Middle frontal gyrus (tissue), 1 donor: ENCODE measurements at regions not wholly inside any gene's neighbourhood (a gene's known extent, or its start where the extent isn't known, plus 50 kb on each side); places are given as distances from the start of the nearest gene placed in this dataset.
"Not testable (repeated sequence)": the region's sequence is repeated elsewhere in the genome, so short reads cannot be mapped to it uniquely, and the experiment has no call there.

Source experiments
- DNase-seq: peaks from one replicate; pipeline ENCODE4 v3.0.0-alpha.2; 2015; ENCODE audit warnings: low spot score; ENCODE audit errors: extremely low spot score

DNA sequence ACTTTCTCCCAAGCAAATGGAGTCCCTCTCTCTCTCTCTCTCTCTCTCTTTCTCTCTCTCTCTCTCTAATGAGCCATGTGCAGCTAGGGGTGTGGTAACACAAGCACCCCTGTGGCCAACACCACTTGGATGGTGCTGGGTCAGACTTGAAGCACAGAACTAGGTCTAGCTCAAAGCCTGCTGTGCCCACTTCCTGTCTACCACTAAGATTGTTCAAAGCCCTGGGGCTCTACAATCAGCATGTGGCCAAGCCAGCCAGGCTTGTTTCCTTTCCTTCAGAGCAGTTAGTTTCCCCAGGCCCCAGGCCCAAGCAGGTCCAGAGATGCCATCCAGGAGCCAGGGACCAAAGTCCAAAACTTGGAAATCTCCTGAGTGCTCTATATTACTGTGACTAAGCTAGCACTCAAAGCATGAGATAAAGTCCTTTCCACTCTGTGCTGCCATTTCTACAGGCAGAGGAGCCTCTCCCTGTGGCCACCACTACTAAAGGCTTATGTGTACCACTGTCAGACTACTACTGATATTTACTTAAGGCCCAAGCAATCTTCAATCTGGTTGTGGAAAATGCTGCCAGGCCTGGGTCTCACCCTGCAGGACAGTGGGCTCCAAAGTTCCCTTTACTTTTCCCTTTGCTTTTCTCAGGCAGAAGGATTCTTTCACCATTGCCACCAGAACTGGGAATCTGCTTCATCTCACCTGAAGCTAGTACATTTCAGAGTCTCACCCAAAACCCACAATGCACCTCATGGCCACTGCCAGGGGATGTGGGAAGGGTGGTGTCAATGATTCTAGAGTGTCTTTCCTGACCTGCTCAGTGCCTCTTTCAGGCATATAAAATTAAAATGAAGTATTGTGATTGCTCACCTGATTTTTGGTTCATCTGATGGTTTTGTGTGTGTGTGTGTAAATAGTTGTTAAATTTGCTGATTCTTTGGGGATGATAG lies 999.5 kb downstream of the NCAM2 start:
- DNase-seq, result no peak

DNA sequence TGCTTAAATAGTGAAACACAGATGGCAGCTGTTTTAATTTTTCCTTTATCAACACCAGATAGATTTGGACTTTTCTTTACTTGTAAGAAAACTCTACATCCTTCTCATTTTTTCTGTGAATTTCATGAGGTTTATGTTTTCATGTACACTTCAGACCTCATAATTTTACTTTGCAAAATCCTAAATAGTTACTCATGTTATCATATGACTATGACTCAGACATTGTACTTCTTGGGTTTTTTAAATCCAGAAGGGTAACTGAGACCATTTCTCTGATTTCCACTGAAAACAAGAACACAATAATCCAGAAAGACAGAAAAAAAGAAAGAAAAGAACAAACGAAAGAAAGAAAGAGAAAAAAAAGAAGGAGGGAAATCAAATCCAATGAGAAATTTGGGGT lies 1021.6 kb downstream of the NCAM2 start:
- no peak for DNase-seq

DNA sequence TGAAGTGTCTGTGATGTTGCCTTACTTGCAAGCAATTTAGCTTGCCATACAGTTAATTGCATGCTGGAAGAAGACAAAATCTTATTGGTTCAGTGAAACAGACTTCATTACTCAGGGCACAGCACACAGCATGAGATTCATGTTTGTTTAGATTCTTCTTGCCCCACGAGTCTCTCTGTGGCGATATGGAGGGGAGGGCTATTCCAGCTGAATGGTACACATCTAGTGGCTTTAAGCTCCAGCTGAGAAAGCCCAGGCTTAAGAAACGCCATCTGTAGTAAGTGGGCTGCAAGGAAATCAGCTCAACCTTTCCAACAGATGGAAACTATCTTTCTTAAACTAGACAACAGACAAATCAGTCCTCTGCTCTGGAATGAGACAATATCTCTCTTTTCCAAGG lies 1022.0 kb downstream of the NCAM2 start:
- DNase-seq, result no peak

DNA sequence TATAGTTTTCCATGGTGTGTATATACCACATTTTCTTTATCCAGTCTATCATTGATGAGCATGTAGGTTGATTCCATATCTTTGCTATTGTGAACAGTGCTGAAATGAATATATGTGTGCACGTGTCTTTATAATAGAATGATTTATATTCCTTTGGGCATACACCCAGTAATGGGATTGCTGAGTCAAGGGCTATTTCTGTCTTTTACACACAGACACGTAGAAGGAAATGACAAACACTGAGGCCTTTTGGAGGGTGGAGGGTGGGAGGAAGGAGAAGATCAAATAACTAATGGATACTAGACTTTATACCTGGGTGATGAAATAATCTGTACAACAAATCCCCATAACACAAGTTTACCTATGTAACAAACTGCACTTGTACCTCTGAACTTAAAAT lies 1025.7 kb downstream of the NCAM2 start:
- not testable (repeated sequence) for DNase-seq

DNA sequence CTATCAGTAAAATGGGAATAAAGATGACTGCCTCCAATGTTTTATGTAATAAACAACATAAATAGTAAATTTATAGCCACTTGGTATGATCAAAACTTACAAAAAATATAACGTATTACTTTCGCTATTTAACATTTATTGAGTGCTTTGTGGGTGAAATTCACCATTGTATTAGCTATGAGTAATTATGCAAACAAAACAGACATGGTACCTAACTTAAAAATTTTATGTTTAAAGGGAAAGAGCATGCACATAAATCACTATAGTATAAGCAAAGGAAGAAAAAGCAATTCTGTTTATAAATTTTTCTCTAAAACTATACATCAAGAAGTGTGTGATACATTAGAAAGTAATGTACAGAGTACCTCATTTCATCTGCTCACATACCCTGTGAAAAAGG lies 1046.2 kb downstream of the NCAM2 start:
- no peak for DNase-seq

DNA sequence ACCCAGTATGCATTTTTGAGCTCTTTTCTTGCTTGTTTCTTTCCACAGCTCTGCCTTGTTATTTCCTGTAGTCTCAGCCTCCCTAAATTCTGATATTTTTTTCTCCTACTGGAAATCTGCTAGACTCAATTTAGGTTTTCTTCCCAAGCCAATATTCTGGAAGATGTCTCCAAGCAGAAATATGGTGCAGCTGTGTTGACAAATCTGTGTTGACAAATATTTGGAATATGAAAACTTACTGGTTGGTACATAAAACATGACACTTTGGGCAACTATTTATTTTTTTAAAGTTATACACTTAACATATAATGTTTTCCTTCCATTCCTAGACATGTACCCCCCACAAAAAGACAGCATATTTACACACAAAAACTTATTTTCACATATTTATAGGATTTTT lies 1048.4 kb downstream of the NCAM2 start:
- no peak for DNase-seq

DNA sequence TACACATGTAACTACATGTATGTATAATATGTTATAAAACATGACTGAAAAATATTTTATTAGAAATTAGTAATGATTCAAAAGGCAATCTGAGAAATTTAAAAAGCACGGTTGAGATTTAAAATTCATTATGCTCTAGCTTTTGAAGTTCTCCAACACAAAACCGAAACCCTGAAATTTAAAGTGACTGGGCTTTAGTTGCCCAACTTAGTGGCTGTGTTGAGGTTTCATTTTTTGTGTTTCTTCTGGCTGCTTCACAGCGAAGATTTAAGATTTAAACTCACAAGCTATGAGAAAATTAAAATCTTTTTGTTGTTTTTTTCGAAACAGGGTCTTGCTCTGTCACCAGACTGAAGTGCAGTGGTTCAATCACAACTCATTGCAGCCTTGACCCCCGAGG lies 1058.7 kb downstream of the NCAM2 start:
- DNase-seq, result no peak

DNA sequence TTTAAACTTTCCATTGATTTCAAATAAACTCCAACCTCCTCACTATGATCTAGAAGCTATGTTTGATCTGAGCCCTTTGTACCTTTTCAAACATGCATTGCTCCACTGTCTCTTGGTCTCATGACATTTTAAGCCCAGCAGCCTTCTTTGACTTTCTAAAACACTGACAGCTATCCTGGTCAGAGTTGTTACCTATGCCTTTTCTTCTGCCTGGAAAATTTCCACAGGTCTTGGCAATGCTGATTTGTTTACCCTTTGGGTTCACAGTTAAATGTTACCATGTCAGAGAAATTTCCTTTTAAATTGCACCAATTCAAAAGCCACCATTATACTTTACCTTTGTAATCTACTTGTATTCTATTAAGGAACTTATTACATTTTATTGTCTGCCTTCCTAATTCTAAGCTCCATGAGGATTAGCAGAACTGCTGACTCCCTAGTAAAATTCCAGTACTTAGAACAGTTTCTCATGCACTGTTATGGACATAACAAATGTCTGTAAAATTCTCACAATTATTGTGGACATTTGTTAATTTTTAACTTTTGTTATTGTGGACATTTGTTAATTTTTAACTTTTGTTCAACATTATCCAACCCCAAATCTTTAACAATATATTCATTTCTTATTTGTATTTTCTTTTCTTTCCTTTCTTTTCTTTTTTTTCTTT lies 1064.4 kb downstream of the NCAM2 start:
- DNase-seq, result no peak

DNA sequence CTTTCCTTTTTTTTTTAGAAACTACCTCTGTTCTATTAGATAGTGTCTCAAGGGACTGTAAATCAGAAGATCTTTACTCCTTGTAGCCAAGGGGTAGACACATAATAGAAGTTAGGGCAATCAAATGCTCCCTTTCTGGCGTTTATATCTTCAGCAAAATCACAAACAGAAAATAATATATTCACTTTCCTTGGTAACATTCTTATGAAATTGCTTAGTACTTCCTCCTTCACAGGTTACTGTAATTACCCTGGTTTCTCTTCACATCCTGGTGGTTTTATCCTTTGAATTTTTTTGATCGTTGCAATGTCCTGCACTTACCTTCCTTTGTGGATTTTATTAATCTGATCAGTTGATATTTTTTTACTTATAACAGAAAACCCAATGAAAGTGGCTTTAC lies 1064.9 kb downstream of the NCAM2 start:
- DNase-seq, result no peak

DNA sequence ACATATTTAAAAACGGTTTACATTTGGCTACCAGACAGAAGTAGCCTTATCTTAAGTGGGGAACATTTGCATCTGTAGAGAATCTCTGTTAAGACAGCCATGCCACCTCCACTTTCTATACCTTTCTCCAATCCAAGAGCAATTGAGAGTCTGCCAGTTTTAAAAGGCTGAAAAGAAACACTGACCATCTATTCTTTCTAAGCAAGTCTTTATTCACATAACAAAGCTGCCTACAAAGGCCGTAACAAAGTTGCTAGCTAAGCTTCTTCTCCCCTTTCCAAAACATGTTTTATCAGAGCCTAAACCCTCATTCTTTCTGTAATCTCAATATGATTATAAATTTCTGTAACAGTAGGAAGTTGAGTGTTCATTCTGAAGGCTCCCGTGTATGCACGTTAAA lies 1078.3 kb downstream of the NCAM2 start:
- DNase-seq, result no peak

DNA sequence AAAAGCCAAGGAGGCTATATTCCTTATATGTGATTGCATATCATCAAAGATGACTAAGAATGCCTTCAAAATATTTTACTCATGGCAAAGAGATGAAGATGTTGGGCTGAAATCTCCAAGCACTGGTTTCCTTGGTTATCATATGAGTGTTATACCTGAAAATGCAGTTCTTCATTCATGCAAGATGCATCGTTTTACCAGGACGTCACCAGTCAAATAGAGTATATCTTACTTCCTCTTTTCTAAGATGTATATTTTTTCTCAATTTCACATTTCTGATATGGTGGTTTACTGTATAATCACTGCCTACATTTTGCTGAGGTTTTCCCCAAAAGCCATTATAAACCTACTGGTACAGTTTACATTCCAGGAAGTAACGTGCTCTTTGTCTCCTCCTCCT lies 1085.7 kb downstream of the NCAM2 start:
- no peak for DNase-seq

DNA sequence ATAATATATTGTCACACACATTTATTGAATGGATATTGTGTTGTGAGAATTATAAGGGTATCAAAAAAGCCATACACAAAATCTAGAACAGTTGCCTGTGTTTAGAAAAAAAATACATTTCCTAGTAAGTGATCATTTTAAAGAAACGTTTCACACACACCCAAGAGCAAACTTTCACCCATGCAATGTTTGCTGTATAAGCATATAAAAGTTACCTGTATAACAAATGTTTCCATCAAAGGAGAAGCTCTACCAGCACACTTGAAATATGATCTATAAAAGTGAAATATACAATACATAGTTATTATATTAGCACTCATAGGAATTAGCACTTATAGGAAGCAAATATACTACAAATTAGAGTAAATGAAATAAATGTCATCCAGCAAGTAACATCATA lies 1098.1 kb downstream of the NCAM2 start:
- DNase-seq, result no peak

DNA sequence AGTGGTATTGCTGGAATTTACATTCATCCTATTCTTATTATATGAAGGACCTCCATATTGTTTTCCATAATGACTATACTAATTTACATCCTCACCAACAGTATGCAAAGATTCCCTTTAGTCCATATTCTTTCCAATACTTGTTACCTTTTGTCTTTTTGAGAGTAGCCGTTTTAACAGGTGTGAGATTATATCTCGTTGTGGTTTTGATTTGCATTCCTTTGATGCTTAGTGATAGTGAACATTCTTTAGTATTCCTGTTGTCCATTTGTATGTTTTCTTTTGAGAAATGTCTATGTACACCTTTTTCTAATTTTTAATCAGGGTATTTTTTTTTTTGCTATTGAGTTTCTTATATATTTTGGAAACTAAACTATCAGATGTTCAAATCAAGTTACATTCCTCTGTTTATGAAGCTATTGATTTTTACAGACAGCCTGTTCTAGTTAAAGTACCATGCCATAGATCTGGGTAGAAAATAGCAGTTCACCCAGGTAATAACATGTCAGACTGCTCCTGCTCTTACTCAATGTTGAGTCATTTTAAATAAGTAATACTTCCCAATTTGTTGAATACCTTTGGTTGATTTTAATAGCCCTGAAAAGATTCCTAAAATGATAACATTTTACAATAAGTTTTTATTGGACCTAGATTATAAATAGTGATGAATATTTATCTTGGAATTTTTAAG lies 1108.7 kb downstream of the NCAM2 start:
- DNase-seq, result no peak

DNA sequence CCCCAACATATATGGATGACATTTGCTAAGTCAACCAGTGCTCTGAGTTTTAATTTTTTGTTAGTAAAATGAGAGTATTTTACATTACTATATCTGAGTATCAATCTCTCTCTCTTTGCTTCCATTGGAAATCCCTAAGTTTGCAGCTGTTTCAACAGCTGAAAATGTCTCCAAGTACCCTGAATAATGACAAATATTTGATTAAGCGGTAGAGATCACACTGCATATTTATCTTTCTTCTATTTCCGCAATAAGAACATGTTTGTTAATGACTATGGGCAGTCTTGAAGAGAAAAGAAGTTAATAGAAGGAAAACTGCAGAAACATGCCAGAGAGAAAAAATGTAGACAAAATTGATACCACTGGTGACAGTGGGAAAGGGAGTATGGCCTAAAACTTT lies 1117.5 kb downstream of the NCAM2 start:
- DNase-seq, result no peak

DNA sequence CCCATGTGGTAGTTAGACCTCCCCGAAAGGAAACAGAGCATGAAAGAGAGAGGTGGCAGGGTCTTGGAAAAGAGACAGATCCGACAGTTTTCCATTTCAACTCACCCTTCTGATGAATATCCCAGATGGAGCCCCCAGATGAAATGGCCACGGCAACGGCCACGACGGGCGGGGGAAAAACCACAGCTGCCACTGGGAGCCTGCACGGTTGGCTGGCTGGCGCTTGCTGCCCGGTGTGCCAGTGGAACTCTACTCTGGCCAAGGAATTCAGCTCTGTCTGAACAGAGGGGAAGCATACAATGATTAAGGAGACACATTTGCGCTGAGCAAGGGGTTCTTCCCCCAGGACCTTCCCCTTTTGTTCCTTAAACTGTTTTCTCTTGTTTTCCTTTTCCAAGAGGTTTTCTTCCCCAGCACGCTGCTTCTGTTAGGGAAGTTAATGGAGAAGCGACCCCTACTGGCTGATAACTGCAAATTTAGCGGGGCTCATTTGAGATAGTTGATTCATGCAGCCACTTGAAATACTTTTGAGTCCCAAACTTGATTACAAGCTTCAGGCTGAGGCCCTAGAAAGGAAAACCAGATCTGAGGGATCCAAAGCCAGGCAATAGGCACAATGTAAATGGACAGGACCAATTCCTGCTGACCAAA lies 1122.5 kb downstream of the NCAM2 start:
- no peak for DNase-seq

DNA sequence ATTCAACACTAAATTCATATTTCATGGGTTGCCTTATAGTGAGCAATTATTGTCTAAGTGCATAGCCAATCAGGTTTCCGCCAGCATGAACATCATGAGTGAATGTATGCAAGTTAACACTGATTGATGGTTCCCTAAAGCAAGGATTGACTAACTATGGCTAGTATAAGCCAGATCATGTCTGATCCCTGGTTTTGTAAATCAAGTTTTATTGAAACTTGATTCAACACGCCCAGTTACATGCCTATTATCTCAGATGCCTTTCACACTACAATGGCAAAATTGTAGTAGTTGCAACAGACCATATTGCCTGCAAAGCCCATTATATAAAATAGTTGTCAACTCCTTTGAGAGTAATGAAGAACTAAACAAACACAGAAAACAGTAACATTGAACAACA lies 1127.4 kb downstream of the NCAM2 start:
- no peak for DNase-seq

DNA sequence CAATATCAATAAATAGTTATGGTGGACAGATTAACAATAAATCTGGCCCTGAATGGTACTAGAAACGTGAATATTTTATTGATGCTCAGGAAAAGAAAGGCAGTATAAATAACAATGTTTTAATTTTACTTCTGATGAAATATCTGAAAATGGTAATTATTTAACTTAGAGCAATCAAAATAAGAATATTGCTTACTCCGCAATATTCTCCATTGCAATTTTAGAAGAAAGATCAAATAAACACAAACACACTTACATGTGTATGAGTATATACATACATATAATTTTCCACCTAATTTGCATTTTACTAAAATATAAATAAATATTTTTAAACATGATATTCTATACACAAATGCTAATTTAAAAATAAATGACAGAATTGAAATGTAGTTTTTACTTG lies 1130.5 kb downstream of the NCAM2 start:
- DNase-seq, result no peak

DNA sequence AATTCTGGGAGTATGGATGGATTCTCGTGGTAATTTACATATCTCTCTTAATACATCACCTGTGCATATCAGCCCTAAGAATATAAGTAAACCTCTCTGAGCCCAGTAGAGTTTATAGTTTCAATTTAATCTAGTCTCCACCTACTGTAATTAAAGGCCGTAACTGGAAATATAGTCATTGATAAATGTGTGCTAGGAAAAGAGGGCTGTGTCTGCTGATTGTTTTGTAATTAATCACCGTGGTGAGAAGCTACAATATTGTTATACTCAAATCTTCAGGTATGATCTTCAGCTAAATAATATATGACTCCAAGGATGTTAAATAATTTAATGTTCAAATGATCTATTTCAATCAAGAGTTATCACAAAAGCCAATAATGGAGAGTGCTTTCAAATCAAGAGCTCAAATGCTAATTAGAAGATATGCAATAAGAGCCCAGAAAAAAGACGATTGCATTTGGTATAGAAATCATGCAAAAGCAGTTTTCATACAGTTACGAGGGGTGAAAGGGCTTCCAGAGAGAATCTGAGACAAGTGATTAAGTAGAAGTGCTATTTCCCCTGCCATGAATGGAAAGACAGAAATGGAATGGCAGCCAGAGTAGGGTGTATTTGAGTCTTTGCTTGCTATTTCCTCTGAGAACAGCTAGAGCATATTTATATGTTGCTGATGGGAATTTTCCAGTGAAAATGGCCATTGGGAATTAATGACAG lies 1134.3 kb downstream of the NCAM2 start:
- DNase-seq, result no peak

DNA sequence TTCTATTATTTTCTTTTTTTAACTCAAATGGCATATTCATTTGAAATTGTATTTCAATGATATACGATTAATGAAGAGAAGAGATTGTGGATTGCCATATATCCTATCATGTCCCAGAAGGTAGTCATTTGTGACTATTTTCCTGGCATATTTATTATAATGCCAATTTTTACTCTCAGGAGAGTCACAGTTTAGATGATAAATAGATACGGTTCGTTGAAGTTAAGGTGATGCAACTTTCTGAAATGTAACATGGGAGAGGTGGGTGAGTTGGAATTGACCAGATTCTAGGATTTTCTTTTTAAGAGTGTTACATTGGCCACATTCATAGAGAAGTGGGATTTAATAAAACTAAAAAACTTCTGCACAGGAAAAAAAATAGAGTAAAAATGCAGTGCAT lies 1138.5 kb downstream of the NCAM2 start:
- no peak for DNase-seq

DNA sequence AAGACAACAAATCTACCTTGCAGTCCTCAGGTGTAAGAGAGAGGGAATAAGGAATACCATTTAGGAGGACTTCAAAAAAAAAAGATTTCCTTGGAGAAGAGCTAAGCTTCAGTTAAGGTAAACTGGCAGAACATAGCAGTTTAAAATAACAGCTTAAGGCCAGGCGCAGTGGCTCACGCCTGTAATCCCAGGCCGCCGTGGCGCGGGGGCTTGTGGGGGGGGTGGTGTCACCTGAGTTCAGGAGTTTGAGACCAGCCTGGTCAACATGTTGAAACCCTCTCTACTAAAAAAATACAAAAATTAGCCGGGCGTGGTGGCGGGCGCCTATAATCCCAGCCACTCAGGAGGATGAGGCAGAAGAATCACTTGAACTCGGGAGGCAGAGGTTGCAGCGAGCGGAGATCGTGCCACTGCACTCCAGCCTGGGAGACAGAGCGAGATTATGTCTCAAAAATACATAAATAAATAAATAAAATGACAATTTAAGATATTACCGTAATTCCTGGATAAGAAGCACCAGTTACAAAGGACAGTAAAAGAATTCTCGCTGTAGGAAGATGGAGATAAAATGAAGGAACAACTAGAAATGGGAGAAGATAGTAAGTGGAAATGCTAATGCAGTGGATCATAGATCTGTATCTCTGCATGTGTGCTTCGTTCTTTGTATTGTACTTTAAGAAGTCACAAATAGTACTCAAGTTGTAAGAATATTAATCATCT lies 1140.2 kb downstream of the NCAM2 start:
- DNase-seq, result no peak
